ENCODE measurements at regions not wholly inside any gene's neighbourhood (a gene's known extent, or its start where the extent isn't known, plus 50 kb on each side); places are given as distances from the start of the nearest gene placed in this dataset.

- DNase-seq: no peak
- no peaks in the 10 kb centered on the region for H3K9me3 ChIP-seq (ENCODE audit: insufficient read depth, low read length, severe bottlenecking)
- no peaks in the 10 kb centered on the region for H3K36me3 ChIP-seq (ENCODE audit: insufficient read depth, low read length)
- no peak overlapping the region for H2AFZ ChIP-seq (ENCODE audit: low read depth, low read length)
- H3K4me3 ChIP-seq (ENCODE audit: low read depth in 1 of 2, low read length in 2 of 2): no peak overlapping the region
- no peaks in the 10 kb centered on the region for H3K27me3 ChIP-seq (ENCODE audit: insufficient read depth, low read length, poor library complexity)
- ATAC-seq (ENCODE audit: insufficient read depth, low read depth): no peak
- H4K20me1 ChIP-seq (ENCODE audit: insufficient read depth, low read length): no peaks in the 10 kb centered on the region
- no peak overlapping the region for H3K4me2 ChIP-seq (ENCODE audit: insufficient read depth, low read length)
- H3K79me2 ChIP-seq (ENCODE audit: insufficient read depth, low read length): no peaks in the 10 kb centered on the region
- no peak overlapping the region for H3K9ac ChIP-seq (ENCODE audit: low read depth, low read length)
- no peaks in the 10 kb centered on the region for H3K4me1 ChIP-seq (ENCODE audit: insufficient read depth, low read length)
- no peak for TF ChIP-seq CTCF (IDR thresholded peaks at IDR 0.05; ENCODE audit: borderline replicate concordance, extremely low read depth, low read length, poor library complexity, severe bottlenecking)
- TF ChIP-seq EZH2 (IDR thresholded peaks at IDR 0.05; ENCODE audit: borderline replicate concordance, low read depth, low read length, severe bottlenecking): no peak
- H3K27ac ChIP-seq (ENCODE audit: low read length): no peak overlapping the region
Observed at GRCh38 chr12:94716339-94716738, 66.0 kb upstream of the TMCC3 start.

GRCh38 chr12:94714378-94715114 lies 64.2 kb upstream of the TMCC3 start:
- Histone ChIP-seq H3K9me3 (ENCODE audit: insufficient read depth, low read length, severe bottlenecking) (no peaks in the 10 kb centered on the region), H3K4me1 (ENCODE audit: insufficient read depth, low read length) (no peaks in the 10 kb centered on the region), H3K4me2 (ENCODE audit: insufficient read depth, low read length) (no peak overlapping the region), H3K9ac (ENCODE audit: low read depth, low read length) (no peak overlapping the region), H3K27me3 (ENCODE audit: insufficient read depth, low read length, poor library complexity) (no peaks in the 10 kb centered on the region), H2AFZ (ENCODE audit: low read depth, low read length) (no peak overlapping the region), H3K4me3 (ENCODE audit: low read depth in 1 of 2, low read length in 2 of 2) (no peak overlapping the region), H4K20me1 (ENCODE audit: insufficient read depth, low read length) (no peaks in the 10 kb centered on the region), H3K27ac (ENCODE audit: low read length) (no peak overlapping the region), H3K79me2 (ENCODE audit: insufficient read depth, low read length) (no peaks in the 10 kb centered on the region), H3K36me3 (ENCODE audit: insufficient read depth, low read length) (no peaks in the 10 kb centered on the region)
- ATAC-seq (ENCODE audit: insufficient read depth, low read depth): no peak
- no peak for DNase-seq
- TF ChIP-seq EZH2 (IDR thresholded peaks at IDR 0.05; ENCODE audit: borderline replicate concordance, low read depth, low read length, severe bottlenecking) (no peak), CTCF (IDR thresholded peaks at IDR 0.05; ENCODE audit: borderline replicate concordance, extremely low read depth, low read length, poor library complexity, severe bottlenecking) (no peak)

- Histone ChIP-seq H3K9me3 (ENCODE audit: insufficient read depth, low read length, severe bottlenecking) (no peaks in the 10 kb centered on the region), H3K27me3 (ENCODE audit: insufficient read depth, low read length, poor library complexity) (no peaks in the 10 kb centered on the region), H2AFZ (ENCODE audit: low read depth, low read length) (no peak overlapping the region), H3K36me3 (ENCODE audit: insufficient read depth, low read length) (no peaks in the 10 kb centered on the region), H3K27ac (ENCODE audit: low read length) (no peak overlapping the region), H3K79me2 (ENCODE audit: insufficient read depth, low read length) (no peaks in the 10 kb centered on the region), H3K4me3 (ENCODE audit: low read depth in 1 of 2, low read length in 2 of 2) (no peak overlapping the region), H4K20me1 (ENCODE audit: insufficient read depth, low read length) (no peaks in the 10 kb centered on the region), H3K4me2 (ENCODE audit: insufficient read depth, low read length) (no peak overlapping the region), H3K9ac (ENCODE audit: low read depth, low read length) (no peak overlapping the region), H3K4me1 (ENCODE audit: insufficient read depth, low read length) (no peaks in the 10 kb centered on the region)
- ATAC-seq (ENCODE audit: insufficient read depth, low read depth): no peak
- no peak for DNase-seq
- TF ChIP-seq EZH2 (IDR thresholded peaks at IDR 0.05; ENCODE audit: borderline replicate concordance, low read depth, low read length, severe bottlenecking): no peak
- TF ChIP-seq CTCF (IDR thresholded peaks at IDR 0.05; ENCODE audit: borderline replicate concordance, extremely low read depth, low read length, poor library complexity, severe bottlenecking): no peak
Observed at GRCh38 chr12:94712815-94713515, 62.6 kb upstream of the TMCC3 start.
